HG02840 (cell line): ENCODE measurements at regions not wholly inside any gene's neighbourhood (a gene's known extent, or its start where the extent isn't known, plus 50 kb on each side); places are given as distances from the start of the nearest gene placed in this dataset.
"Not testable (repeated sequence)": the region's sequence is repeated elsewhere in the genome, so short reads cannot be mapped to it uniquely, and the experiment has no call there.

Experiments
- ATAC-seq: cut with Tn5 transposase; IDR thresholded peaks from one replicate; pipeline ENCODE4 v1.9.1; 2021; ENCODE audit warnings: mild to moderate bottlenecking, moderate library complexity, moderate number of reproducible peaks; ENCODE audit not compliant: unreplicated experiment, low FRiP score

DNA sequence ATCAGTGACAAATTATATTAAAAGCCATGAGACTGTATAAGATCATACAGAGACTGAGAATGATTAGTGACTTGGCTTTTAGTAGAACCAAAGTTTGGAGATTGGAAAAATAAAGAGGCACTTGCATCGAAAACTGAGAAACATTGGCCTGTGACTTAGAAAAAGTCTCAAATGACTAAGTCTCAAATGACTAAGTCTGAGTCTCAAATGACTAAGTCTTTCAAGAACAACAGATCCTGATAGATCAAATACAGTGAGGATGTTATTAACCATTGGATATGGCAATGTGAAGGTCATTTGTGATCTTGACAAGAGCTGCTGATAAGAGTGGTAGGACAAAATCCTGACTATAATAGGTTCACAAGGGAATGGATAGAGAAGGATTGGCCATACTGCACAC, 135.5 kb upstream of the FANCL start:
- no peak for ATAC-seq

GRCh38 chr2:58369594-58369993, 128.5 kb upstream of the FANCL start:
- ATAC-seq, result no peak

- ATAC-seq, result no peak
Measured at GRCh38 chr2:58364098-58364497, 123.0 kb upstream of the FANCL start.

GRCh38 chr2:58358026-58358425, 116.9 kb upstream of the FANCL start:
- ATAC-seq, result no peak

GRCh38 chr2:58357521-58357920, 116.4 kb upstream of the FANCL start:
- no peak for ATAC-seq

- no peak for ATAC-seq
Measured at GRCh38 chr2:58354230-58354629, 113.1 kb upstream of the FANCL start.

GRCh38 chr2:58350484-58350883, 109.4 kb upstream of the FANCL start:
- peak; percentile 84 for ATAC-seq

- ATAC-seq, result no peak
Measured at GRCh38 chr2:58347810-58348209, 106.7 kb upstream of the FANCL start.

DNA sequence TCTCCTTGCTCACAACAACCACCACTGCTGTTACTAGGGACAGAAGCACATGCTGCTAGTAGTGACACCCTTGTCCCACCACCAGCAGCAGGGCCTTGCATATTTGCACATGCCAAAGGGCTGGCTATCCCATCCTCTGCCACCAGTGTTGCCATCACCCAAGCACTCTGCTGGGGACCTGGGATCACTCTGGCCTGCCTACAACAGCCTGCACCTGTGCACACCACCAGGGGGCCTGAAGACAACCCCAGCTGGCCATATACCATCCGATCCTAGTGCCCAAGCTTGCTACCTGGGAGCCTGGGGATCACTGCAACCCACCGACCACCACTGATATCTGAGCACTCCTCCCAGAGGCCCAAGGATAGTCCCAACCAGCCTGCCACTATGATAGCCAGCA, 99.9 kb upstream of the FANCL start:
- ATAC-seq, result no peak

DNA sequence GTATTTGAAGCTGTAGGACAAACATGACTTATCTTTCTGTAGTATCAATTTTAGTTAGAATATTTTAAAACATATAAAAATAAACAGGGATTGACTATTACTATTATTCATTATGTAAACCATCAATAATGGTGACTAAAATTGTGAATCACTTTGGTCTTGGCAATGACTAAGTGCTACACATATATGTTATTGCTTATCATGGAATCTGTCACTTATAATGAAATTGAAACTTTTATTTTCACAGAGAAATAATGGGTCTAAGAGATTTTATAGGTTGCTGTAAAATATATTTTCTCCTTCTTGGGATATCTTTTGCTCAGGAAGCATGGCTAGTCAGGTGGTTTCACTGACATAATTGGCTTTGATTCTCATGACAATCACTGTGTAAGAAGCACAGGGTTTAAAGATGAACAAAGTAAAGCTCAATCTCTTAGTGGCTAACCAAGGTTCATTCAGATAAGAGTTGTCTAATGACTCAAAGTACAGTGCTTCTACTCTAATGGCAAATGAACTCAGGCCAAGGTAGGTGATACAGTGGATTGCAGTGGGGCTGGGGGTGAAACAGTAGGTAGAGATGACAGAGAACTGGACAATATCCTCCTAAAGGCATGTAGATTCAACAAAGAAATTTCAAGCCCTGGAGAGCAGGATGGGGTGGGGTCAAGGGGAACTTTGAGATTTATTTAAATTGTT, 98.6 kb upstream of the FANCL start:
- no peak for ATAC-seq

GRCh38 chr2:58336416-58336815, 95.3 kb upstream of the FANCL start:
- ATAC-seq, result no peak

- no peak for ATAC-seq
Measured at GRCh38 chr2:58334414-58334813, 93.3 kb upstream of the FANCL start.

DNA sequence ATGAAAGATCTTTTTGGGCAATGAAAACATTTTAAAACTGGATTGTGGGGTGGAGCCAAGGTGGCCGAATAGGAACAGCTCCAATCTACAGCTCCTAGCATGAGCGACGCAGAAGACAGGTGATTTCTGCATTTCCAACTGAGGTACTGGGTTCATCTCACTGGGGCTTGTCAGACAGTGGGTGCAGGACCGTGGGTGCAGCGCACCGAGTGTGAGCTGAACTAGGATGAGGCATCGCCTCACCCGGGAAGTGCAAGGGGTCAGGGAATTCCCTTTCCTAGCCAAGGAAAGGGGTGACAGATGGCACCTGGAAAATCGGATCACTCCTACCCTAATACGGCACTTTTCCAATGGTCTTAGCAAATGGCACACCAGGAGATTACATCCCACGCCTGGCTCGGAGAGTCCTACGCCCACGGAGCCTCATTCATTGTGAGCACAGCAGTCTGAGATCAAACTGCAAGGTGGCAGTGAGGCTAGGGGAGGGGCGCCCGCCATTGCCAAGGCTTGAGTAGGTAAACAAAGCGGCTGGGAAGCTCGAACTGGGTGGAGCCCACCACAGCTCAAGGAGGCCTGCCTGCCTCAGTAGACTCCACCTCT, 84.3 kb upstream of the FANCL start:
- not testable (repeated sequence) for ATAC-seq

DNA sequence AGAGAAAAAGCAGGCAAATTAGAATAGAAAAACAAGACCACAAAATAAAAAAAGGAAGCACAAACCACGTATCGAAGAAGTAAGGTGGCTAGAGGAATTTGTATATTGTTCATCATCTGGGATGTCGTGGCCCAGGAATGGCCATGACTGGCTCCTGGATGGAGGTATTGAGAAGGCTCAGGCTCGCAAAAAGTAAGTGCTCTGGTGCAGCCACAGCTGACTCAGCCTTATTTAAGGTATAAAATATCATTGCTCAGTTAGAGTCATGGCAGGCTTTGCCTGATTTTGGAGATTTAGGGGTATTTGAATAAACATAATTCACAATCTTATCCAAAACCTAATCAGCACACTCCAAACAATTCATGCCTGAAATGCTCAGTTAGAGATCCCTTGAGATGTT, 78.4 kb upstream of the FANCL start:
- no peak for ATAC-seq

DNA sequence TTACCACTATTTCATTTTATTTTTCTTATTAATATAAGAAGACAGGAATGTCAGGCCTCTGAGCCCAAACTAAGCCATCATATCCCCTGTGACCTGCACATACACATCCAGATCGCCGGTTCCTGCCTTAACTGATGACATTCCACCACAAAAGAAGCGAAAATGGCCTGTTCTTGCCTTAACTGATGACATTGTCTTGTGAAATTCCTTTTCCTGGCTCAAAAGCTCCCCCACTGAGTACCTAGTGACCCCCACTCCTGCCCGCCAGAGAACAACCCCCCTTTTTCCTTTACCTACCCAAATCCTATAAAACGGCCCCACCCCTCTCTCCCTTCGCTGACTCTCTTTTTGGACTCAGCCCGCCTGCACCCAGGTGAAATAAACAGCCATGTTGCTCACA, 77.8 kb upstream of the FANCL start:
- ATAC-seq, result not testable (repeated sequence)

- no peak for ATAC-seq
Measured at GRCh38 chr2:58313926-58314325, 72.8 kb upstream of the FANCL start.

DNA sequence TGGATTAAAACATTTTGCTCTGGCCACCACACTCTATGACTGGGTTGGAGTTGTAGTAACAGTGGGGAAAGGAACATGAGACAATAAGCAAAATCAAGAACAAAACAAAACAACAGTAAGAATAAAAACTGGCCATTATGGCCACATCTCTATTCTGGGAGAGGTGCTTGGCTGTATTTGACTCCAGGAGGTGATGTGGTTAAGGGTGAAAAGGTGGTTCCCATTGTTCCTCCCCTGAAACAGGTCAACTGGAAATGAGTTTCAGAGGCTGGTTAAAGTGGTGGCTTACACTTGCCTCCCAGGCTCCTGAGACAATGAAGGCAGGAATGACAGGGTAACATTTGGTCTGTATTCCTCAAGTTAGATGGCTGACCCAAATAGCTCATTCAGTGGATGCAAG, 67.3 kb upstream of the FANCL start:
- no peak for ATAC-seq

GRCh38 chr2:58304843-58305242, 63.7 kb upstream of the FANCL start:
- no peak for ATAC-seq

DNA sequence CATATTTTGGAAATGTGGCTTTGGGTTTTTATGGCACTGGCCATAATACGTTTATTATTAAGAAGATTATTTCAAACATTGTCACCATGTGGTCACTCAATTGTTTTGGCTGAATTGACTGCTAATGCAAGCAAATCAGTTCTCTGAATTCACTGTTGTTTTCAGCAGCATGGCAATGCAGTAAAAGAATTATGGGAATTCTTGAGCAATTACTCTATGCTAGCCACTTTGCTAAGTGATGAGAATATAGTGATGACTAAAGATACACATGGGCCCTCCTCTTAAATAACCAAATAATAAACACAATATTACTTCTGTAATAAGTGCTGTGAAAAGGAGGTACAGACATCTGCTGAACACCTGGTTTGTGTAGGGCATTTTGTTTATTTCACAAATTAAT, 58.0 kb upstream of the FANCL start:
- ATAC-seq, result no peak

- ATAC-seq, result no peak
Measured at GRCh38 chr2:58293056-58293455, 51.9 kb upstream of the FANCL start.

DNA sequence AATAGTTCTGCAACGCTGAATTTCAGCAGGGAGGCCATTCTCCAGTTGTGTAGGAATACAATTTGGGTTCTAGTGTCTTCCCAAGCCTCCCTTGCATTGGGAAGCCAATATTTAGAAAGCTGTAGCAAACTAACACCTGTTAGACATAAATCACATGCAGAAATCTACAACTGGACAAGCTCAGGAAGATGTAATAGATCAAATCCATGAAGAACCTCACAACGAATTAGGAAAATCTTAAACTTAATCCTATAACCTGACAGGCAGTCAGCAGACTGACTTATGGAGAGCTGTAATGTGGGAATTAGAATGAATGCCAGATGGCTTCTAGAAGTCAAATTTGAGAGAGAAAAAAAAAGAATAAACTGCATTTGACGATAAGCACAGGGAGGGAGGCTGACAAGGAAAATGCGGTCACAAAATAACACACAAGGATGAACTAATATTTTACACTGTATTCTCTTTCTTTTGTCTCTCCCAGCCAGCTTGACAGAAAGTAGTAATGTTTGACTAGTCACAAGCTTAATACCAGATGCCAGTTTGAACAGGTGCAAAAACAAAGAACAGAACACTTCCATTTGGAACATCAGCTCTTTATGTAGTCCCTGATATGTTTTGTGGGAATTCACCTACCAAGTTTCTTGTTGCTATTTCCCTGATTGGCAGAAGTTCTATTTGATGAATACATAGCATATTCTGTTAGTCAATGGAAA, 50.8 kb upstream of the FANCL start:
- ATAC-seq, result no peak
